Gastrocnemius medialis (tissue), 4 donors: ENCODE measurements at regions not wholly inside any gene's neighbourhood (a gene's known extent, or its start where the extent isn't known, plus 50 kb on each side); places are given as distances from the start of the nearest gene placed in this dataset.

ENCODE experiments used
- POLR2A ChIP-seq, 2 donors: fragments of 450-650 bp; IDR thresholded peaks; one replicate each; pipeline ENCODE4 v1.6.1; 2017; ENCODE audit warnings: antibody characterized with exemption in 2 of 2, mild to moderate bottlenecking in 2 of 2, moderate library complexity in 2 of 2
- TF ChIP-seq, protein P1 (sequence below), 5 experiments: fragments of 450-650 bp in 3 of 5; fragments of 200-600 bp in 2 of 5; sonication (generic) in 2 of 5; IDR thresholded peaks in 4 of 5; conservative IDR thresholded peaks in 1 of 5; 1 replicate in 4 of 5; 2 replicates in 1 of 5; pipeline ENCODE4 v1.5.1; 2016 to 2019; ENCODE audit warnings: antibody characterized with exemption in 5 of 5, mild to moderate bottlenecking in 3 of 5, moderate library complexity in 3 of 5

DNA sequence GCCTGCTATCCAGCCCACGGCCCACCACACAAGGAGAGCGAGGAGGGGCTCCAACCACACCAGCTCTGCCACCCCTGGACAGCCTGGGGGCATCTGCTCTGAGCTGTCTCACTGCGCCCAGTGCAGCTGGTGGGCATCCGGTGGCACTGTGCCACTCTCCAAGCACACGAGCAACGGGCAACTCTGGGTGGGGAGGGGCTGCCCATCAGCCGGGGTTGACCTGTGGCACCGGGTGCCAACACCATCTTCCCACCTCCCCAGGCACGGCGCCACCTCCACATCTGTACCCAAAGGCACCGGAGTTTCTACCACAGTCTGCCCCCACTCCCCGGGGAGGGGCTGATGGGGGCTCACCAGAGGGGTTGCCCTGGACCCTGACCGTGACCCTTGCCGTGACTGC is 241.8 kb downstream of the RBFOX3 start:
- TF ChIP-seq POLR2A (IDR thresholded peaks at IDR 0.05) = no peak
- TF ChIP-seq, protein P1, sequence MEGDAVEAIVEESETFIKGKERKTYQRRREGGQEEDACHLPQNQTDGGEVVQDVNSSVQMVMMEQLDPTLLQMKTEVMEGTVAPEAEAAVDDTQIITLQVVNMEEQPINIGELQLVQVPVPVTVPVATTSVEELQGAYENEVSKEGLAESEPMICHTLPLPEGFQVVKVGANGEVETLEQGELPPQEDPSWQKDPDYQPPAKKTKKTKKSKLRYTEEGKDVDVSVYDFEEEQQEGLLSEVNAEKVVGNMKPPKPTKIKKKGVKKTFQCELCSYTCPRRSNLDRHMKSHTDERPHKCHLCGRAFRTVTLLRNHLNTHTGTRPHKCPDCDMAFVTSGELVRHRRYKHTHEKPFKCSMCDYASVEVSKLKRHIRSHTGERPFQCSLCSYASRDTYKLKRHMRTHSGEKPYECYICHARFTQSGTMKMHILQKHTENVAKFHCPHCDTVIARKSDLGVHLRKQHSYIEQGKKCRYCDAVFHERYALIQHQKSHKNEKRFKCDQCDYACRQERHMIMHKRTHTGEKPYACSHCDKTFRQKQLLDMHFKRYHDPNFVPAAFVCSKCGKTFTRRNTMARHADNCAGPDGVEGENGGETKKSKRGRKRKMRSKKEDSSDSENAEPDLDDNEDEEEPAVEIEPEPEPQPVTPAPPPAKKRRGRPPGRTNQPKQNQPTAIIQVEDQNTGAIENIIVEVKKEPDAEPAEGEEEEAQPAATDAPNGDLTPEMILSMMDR (IDR thresholded peaks at IDR 0.05 in 4 of 5, conservative IDR thresholded peaks at IDR 0.05 in 1 of 5) = no peak
